ENCODE measurements at regions not wholly inside any gene's neighbourhood (a gene's known extent, or its start where the extent isn't known, plus 50 kb on each side); places are given as distances from the start of the nearest gene placed in this dataset.
"Not testable (repeated sequence)": the region's sequence is repeated elsewhere in the genome, so short reads cannot be mapped to it uniquely, and the experiment has no call there.

DNA sequence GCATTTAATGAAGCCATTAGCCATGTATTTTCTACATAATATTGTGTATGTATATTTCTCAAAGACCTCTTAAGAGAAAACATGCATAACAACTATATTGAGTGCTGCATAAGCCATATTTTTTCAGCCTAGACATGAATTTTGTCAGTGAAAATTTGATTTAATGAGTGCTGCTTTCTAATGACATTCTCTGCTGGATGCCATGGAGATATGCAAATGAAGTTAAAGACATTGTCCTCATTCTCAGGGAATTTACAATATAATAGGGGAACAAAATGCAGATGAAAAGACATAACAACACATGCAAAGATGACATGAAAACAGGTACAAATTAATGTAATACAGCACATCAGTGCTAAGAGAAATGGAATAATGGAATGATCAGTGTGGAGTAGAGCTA, 118.7 kb downstream of the ATOH1 start:
- TF ChIP-seq, protein P1, sequence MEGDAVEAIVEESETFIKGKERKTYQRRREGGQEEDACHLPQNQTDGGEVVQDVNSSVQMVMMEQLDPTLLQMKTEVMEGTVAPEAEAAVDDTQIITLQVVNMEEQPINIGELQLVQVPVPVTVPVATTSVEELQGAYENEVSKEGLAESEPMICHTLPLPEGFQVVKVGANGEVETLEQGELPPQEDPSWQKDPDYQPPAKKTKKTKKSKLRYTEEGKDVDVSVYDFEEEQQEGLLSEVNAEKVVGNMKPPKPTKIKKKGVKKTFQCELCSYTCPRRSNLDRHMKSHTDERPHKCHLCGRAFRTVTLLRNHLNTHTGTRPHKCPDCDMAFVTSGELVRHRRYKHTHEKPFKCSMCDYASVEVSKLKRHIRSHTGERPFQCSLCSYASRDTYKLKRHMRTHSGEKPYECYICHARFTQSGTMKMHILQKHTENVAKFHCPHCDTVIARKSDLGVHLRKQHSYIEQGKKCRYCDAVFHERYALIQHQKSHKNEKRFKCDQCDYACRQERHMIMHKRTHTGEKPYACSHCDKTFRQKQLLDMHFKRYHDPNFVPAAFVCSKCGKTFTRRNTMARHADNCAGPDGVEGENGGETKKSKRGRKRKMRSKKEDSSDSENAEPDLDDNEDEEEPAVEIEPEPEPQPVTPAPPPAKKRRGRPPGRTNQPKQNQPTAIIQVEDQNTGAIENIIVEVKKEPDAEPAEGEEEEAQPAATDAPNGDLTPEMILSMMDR (IDR thresholded peaks at IDR 0.05; ENCODE audit: partially characterized antibody, unreplicated experiment), result no peak
- no peak overlapping the region for H3K4me3 Mint-ChIP-seq (ENCODE audit: unreplicated experiment)
- DNase-seq, result no peak
- H3K4me1 Mint-ChIP-seq (ENCODE audit: low read depth, unreplicated experiment), result no peaks in the 10 kb centered on the region
- no peaks in the 10 kb centered on the region for H3K36me3 Mint-ChIP-seq (ENCODE audit: unreplicated experiment)
- H3K27ac Mint-ChIP-seq (ENCODE audit: unreplicated experiment), result no peak overlapping the region
- no peaks in the 10 kb centered on the region for H3K27me3 Mint-ChIP-seq (ENCODE audit: unreplicated experiment)
- H3K9me3 Mint-ChIP-seq (ENCODE audit: unreplicated experiment), result no peaks in the 10 kb centered on the region

DNA sequence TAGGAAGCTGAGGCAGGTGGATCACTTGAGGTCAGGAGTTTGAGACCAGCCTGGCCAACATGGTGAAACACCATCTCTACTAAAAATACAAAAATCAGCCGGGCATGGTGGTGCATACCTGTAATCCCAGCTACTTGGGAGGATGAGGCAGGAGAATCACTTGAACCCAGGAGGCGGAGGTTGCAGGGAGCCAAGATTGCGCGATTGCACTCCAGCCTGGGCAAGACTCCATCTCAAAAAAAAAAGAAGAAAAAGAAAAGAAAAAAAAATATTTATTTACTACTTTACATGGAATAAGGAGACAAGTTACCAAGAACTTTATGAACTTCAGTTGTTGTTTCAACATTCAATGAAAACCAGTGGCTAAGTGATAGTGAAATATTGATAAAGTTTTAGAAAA, 121.7 kb downstream of the ATOH1 start:
- H3K36me3 Mint-ChIP-seq (ENCODE audit: unreplicated experiment); H3K4me1 Mint-ChIP-seq (ENCODE audit: low read depth, unreplicated experiment); H3K27ac Mint-ChIP-seq (ENCODE audit: unreplicated experiment); DNase-seq; H3K27me3 Mint-ChIP-seq (ENCODE audit: unreplicated experiment); H3K4me3 Mint-ChIP-seq (ENCODE audit: unreplicated experiment); H3K9me3 Mint-ChIP-seq (ENCODE audit: unreplicated experiment): not testable (repeated sequence)

DNA sequence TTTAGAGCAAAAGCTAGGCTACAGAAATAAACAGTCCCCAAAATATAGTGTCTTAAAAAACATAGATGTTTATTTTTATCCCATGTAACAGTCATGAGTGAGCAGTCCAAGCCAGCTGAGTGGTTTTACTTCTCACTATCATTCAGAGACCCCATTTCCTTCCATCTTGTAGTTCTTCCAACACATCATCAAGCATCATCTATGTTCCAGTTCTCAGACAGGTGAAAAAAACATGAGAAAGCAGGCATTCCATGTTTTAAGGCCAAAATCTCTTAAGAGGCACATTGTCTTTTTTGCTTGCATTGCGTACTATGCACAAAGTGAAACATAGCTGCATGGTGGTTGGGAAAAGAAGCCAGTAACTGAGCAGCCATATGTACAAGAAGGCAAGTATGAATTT, 128.6 kb downstream of the ATOH1 start:
- no peak overlapping the region for H3K4me3 Mint-ChIP-seq (ENCODE audit: unreplicated experiment)
- DNase-seq, result no peak
- no peaks in the 10 kb centered on the region for H3K4me1 Mint-ChIP-seq (ENCODE audit: low read depth, unreplicated experiment)
- H3K36me3 Mint-ChIP-seq (ENCODE audit: unreplicated experiment), result no peaks in the 10 kb centered on the region
- H3K27me3 Mint-ChIP-seq (ENCODE audit: unreplicated experiment), result peaks cover 2% of the 10 kb centered on the region
- TF ChIP-seq, protein P1 (IDR thresholded peaks at IDR 0.05; ENCODE audit: partially characterized antibody, unreplicated experiment), result no peak
- no peaks in the 10 kb centered on the region for H3K9me3 Mint-ChIP-seq (ENCODE audit: unreplicated experiment)
- H3K27ac Mint-ChIP-seq (ENCODE audit: unreplicated experiment), result no peak overlapping the region

DNA sequence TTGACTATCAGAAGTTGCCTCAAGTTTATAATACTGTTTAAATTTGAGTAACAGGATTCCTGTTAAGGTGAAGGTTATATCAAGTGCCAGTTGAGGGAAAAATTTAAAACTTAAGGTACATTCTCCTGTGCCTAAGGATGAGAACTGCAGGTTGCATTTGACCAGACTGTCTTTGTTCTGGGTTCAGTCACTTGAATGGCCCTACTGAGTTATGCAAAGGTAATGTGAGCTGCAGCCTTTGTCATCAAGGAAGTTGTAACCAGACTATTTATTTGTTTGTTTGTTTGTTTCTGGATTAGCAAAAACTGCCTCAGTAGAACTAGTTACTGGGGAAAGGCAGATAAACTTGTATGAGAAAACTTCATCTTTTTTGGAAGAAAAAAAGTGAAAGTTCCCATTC, 131.9 kb downstream of the ATOH1 start:
- Mint-ChIP-seq H3K36me3 (ENCODE audit: unreplicated experiment) (no peaks in the 10 kb centered on the region), H3K27me3 (ENCODE audit: unreplicated experiment) (peaks cover 2% of the 10 kb centered on the region), H3K27ac (ENCODE audit: unreplicated experiment) (no peak overlapping the region), H3K4me3 (ENCODE audit: unreplicated experiment) (no peak overlapping the region), H3K9me3 (ENCODE audit: unreplicated experiment) (no peaks in the 10 kb centered on the region), H3K4me1 (ENCODE audit: low read depth, unreplicated experiment) (no peaks in the 10 kb centered on the region)
- no peak for DNase-seq
- TF ChIP-seq, protein P1 (IDR thresholded peaks at IDR 0.05; ENCODE audit: partially characterized antibody, unreplicated experiment), result no peak

DNA sequence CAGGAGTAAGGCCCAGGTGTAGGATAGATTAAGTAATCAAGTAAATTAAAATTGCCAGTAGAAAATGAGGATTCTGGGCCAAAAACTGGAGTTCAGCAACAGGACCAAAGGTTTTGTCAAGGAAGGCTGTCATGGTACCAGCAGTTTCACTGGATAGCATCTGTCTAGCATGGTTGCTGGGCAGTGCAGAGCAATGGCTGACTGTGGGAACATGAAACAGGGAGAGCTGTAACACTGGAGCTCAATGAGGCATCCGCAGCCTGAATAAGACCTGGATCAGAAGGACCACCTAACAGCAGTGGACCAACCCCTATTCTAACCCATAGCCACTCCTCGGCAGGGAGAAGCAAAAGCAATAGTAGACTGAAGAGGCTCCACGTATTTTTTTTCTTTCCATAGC, 132.4 kb downstream of the ATOH1 start:
- Mint-ChIP-seq H3K4me1 (ENCODE audit: low read depth, unreplicated experiment) (no peaks in the 10 kb centered on the region), H3K27me3 (ENCODE audit: unreplicated experiment) (peaks cover 2% of the 10 kb centered on the region), H3K27ac (ENCODE audit: unreplicated experiment) (no peak overlapping the region), H3K4me3 (ENCODE audit: unreplicated experiment) (no peak overlapping the region), H3K9me3 (ENCODE audit: unreplicated experiment) (no peaks in the 10 kb centered on the region), H3K36me3 (ENCODE audit: unreplicated experiment) (no peaks in the 10 kb centered on the region)
- DNase-seq, result no peak
- TF ChIP-seq, protein P1 (IDR thresholded peaks at IDR 0.05; ENCODE audit: partially characterized antibody, unreplicated experiment), result no peak

DNA sequence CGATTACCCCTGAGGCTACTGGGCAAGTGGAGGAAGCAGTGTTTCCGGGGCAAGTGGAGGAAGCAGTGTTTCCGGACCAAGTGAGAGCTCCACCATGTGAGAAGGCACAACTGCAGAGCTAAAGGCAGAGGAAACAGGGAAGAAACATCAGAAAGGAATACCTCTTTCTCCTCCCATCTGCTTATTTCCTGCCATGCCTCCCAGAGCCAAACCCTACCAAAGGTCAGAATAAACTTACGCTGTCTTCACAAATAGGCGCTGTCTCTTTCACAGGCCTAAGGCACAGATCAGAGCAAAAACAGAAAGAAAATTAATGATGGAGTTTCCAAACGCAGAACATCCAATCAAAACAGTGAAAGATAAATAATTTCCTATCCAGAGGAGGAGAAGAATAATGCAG, 153.0 kb downstream of the ATOH1 start:
- no peak for DNase-seq
- Mint-ChIP-seq H3K27ac (ENCODE audit: unreplicated experiment) (no peak overlapping the region), H3K4me3 (ENCODE audit: unreplicated experiment) (no peak overlapping the region), H3K36me3 (ENCODE audit: unreplicated experiment) (no peaks in the 10 kb centered on the region), H3K27me3 (ENCODE audit: unreplicated experiment) (peaks cover 2% of the 10 kb centered on the region), H3K4me1 (ENCODE audit: low read depth, unreplicated experiment) (no peaks in the 10 kb centered on the region), H3K9me3 (ENCODE audit: unreplicated experiment) (no peaks in the 10 kb centered on the region)
- TF ChIP-seq, protein P1 (IDR thresholded peaks at IDR 0.05; ENCODE audit: partially characterized antibody, unreplicated experiment), result no peak

Measured in glutamatergic neuron (in vitro differentiated cells).